ENCODE measurements at regions not wholly inside any gene's neighbourhood (a gene's known extent, or its start where the extent isn't known, plus 50 kb on each side); places are given as distances from the start of the nearest gene placed in this dataset.

DNA sequence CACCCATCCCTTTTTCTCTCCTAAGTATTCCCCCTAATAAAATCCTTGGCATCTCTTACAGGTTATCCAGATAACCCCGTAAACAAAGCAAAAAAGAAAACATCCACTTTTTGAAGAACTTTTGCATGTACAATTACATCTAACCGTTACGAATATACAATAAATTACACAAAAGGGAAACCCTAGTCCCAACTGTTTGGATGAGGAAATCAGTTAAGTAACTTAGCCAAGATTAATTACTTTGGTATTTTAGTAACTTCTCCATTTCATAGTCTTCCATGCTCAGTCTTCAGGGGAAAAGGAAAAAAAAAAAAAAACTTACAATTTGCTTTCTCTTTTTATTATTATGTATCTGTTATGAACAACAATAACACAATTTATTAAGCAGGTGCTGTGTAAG, 212.9 kb downstream of the ACTL7B start:
- no peak for DNase-seq

GRCh38 chr9:108640230-108640629, 215.6 kb downstream of the ACTL7B start:
- no peak for DNase-seq

DNA sequence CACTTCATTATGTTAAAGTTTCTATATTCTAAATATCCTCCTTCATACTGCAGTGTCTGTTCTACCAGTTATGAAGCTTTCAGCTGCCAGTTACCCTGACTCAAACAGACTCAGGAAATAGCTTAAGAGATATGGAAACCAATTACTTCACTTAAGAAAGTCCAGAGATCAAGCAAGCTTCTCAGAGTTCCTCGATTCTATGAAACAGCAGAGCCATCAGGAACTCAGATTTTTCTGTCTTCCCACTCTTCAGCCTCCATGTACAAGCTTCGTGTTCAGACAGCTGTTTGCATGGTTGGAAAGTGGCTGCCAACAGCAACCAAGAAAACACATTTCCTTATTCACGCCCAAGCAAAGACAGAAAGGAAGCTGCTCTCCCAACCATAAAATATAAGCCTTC, 216.1 kb downstream of the ACTL7B start:
- DNase-seq = no peak

- no peak for DNase-seq
These were observed 216.7 kb downstream of the ACTL7B start for GRCh38 chr9:108639091-108639490.

- DNase-seq = no peak
These were observed 218.4 kb downstream of the ACTL7B start for GRCh38 chr9:108637340-108637739.

DNA sequence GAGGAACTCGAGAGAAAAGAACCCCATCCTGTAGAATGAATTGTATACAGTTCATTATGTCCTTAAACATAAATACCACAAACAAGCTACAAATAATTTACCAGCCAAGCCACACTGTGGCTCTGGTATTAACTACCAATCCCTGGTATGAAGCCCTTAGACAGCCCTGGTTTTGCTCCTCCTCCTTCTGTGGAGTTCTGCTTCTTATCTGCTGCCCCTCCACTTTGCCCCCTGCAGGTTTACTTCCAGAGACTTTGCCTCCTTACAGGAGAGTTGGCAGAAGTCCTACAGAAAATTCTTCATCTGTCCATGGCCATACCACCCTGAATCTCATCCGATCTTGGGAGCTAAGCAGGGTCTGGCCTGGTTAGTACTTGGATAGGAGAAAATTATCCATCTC, 219.8 kb downstream of the ACTL7B start:
- no peak for DNase-seq

DNA sequence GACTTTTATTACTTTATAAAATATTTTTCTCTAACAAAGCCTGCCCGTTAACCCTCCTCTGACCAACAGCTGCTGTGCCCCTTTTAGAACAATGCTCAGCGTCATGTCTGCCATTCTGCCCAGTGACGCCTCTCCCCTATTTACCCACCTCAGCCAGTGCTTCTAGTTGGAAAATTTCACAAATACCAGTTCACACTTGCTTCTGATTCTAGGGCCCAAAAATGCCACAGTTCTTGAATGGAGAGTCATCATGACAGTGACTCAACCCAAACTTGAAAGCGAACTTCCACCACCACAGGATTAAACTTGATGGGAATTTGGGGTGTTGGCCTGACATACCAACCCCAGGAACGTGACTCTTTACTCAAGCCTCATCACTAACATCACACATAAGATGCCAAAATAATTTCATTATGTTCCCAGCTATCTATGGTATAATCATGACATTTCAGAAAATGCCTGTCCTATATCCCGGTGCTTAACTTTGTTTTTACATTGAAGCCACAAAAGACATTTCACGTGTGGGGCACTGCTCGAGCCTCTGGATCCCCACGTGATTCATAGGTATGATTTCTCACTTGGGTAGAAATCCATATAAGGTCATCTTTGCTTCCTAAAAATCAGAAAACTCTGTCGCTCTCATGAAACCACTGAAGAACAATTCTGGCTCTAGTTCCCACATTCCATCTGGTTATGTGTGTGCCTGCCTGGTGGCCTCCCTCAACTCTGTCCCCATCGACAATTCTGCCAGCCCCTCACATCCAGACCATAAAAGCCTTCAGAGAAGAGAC, 220.9 kb downstream of the ACTL7B start:
- DNase-seq = no peak

- no peak for DNase-seq
These were observed 221.6 kb downstream of the ACTL7B start for GRCh38 chr9:108634204-108634603.

GRCh38 chr9:108631496-108632285, 224.1 kb downstream of the ACTL7B start:
- no peak for DNase-seq

GRCh38 chr9:108628316-108628715, 227.5 kb downstream of the ACTL7B start:
- no peak for DNase-seq

- no peak for DNase-seq
These were observed 229.0 kb downstream of the ACTL7B start for GRCh38 chr9:108626743-108627142.

GRCh38 chr9:108621991-108622855, 233.6 kb downstream of the ACTL7B start:
- DNase-seq = no peak

- DNase-seq = no peak
These were observed 235.0 kb downstream of the ACTL7B start for GRCh38 chr9:108620767-108621166.

DNA sequence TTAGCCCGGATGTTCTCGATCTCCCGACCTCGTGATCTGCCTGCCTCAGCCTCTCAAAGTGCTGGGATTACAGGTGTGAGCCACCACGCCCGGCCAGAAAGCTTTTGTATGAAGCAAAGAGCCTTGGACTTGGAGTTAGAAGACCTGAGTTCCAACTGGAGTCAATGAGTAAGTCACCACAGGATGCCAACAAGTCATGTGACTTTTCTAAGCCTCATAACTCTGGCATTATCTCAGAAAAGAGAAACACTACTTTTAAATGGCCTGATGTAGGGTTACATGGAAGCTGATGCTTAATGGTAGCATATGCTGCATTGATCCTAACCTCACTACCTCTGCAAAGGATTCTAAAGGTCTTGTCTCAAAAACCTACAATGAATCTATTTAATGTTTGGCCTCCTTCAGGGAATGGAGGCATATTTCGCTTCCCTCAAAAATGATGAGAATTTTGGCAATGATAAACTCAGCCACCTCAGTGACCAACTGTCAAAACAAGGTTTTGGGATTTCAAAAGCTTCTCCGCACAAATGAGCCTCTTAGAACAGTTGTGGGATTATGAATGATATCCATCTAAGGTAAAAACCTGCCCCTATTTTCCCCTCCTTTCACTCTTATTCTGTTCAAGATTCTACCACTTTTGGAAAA, 236.8 kb downstream of the ACTL7B start:
- DNase-seq = no peak

DNA sequence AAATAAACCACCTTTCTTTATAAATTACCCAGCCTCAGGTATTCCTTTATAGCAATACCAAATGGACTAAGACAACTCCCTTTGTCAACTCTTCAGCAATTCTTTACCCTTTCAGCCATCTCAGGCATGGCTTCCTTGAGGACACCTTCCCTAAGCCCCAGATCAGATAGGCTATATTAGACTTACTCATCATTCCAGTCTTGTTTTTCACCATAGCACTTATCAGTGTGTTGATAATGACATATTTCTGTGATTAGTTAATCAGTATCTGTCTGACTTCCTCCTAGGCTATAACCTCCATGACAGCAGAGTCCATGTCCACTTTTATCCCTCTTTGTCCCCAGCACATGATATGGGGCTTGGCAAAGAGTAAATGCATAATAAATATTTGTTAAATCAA, 238.1 kb downstream of the ACTL7B start:
- no peak for DNase-seq

- no peak for DNase-seq
These were observed 240.6 kb downstream of the ACTL7B start for GRCh38 chr9:108615152-108615551.

DNA sequence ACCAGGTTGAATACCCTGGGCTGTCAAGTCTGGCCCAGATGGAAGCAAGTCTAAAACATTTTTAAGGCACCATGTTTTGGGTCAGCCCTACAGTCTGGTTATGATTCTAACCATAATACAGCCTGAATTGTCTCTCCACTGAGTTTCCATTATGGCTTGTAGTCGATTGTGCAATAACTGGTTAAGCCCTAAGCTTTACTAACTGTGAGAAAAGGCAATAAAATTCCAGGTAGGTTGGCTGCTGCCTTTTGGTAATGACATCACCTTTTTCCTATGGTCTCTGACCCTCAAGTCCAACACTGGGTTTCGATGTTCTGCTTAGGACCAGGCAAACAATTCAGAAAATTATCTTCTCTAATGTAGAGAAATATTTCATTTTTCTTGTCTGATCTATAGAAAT, 243.3 kb downstream of the ACTL7B start:
- no peak for DNase-seq

DNA sequence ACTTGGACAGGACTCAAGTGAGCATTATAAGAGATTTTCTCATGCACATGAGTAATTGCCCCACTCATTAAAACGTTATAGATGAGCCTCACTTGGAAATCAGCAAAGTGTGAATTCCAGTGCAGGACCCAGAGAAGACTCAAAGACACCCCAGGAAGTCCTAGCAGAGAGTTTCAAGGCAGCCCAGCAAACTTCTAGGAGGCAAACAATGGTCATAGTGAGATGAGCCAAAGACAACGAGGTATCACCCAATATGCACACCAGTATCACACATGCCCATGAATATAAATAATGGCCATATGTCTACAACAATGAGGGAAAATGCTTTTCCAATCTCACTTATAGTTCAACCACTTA, 245.9 kb downstream of the ACTL7B start:
- no peak for DNase-seq

DNA sequence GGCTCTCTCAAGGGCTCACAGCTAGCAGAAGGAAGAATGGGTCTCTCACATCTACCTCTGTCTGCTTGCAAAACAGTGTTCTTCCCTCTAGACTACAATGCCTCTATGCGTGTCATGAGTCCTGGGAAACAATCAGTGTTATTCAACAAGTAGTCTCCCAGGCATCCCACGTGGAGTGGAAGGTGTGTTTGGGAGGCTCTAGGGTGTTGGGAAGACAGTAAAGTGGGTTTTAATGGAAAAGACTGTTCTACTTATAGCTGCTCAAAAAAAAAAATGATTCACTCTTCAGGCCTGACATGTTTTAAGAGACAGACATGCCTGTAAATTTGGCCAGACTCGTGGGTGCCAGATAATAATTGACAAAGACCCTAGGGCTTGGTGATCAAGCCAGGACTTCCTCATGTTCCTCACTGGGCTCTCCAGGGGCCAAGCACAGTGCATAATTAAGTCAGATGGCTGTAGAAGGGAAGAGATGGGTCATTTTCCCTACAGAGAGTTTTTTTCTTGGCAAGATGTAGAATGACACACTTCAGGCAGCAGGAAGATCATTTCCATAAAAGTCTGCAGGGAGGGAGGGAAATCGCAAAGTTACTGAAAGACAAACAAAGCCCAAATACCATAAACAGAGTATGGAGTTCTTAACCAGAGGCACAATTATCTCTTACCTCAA, 246.4 kb downstream of the ACTL7B start:
- DNase-seq = no peak

DNA sequence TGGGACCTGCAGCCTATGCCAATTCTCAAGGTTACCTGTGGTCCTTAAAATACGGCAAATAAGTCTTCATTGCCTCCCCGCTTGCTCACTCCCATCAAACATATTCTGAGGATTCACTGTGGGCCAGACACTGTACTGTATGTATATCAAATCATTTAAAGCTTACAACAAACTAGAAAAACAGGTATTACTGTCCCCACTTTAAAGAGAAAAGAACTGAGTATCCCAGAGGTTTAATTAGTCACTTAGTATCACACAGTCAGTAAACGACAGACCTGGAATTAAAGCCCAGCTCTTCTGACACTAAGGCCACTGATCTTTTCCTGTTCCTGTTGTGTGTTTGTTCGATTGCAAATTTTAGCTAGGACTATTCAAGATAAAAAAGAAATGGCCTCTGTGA, 248.2 kb downstream of the ACTL7B start:
- no peak for DNase-seq

DNA sequence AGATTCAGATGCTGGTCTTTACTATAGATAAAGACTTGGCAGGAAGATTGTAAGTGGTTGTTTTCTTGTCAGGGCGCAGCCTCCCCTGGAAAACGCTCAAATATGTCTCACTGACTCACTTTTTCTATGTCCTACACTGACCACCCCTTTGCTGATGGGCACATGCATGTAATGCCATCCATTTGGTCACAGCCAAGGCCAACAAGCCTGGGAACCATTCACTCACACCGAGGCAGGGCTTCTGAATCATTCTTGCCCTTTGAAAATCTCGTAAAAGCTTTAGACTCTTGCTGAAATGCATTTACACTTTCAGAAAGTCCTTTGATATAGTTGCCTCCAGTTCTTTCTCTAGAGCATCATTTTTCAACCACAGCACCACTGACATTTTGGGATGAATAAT, 249.4 kb downstream of the ACTL7B start:
- DNase-seq = no peak

- DNase-seq = no peak
These were observed 252.6 kb downstream of the ACTL7B start for GRCh38 chr9:108603141-108603540.

All from DMS79 (cell line).